T1000 (cell line): ENCODE measurements at regions not wholly inside any gene's neighbourhood (a gene's known extent, or its start where the extent isn't known, plus 50 kb on each side); places are given as distances from the start of the nearest gene placed in this dataset.

Experiments
- DNase-seq: peaks from one replicate; lab custom pipeline; 2025; ENCODE audit warnings: mixed read lengths; lab: John Stamatoyannopoulos, UW

DNA sequence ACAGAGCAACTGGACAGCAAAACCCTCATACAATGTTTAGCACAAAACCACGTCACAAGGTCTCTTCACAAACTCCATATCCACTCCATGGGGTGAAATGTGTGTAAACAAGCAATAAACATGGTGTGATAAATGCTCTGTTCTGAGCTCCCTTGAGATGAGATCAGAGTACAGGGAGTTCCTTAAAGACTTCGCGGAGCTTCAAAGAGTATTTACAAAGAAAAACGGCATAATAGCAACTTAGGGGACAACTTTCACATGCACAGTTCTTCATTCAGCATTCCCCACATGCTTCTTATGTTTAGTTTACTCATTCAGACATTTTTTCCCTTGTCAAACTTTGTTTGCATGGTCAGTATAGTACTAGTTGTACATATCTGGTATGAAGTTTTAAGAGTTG, 52.5 kb upstream of the SUCLG2 start:
- no peak for DNase-seq

DNA sequence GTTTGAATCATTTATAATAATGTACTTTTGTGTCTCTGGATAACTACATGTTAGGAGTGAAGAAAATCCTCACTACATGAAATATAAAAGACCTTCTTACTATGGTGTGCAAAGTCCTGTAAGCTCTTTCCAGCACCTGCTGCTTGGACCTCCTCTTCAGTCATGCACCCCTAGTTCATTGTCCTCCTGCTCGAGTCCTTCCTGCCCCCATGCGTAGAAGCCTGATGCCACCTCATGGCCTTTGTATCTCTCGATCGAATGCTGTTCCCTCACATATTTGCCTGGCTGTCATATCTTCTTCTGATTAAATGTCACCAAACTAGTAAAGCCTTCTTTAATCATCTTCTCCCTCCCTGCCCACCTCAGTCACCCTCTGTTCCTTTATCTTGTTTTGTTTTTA, 49.9 kb upstream of the SUCLG2 start:
- DNase-seq = no peak
